ENCODE measurements at regions not wholly inside any gene's neighbourhood (a gene's known extent, or its start where the extent isn't known, plus 50 kb on each side); places are given as distances from the start of the nearest gene placed in this dataset.

DNA sequence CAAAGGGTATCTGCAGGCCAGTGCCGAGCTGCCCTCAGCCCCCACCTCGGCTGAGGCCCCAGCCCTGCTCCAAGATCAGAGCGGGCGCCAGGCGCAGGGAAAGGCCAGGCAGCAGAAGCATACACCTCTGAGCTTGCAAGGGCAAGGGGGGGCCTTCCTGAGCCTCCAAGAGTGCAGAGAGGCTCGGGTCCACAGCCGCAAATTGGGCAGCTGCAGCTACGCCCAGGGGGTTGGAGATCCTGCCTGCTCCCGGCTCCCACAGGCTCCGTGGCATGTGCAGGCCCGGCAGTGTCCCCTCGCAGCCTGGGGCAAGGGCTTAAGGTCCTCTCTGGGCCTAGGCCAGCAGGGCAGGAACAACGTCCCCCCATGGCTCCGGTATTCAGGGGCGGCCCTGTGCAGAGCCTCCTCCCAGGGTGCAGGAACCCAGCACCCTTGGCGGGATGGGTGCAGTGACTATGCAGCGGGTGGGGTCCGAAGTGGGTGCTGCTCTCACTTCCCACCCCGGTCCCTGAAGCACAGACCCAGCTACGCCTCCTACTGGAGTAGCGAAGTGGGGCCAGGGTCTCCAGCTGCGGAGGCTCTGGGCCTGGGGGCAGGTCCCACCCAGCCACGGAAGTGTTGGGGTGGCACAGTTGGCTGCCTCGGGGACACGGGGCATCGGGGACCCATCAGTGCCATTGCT lies 120.2 kb upstream of the TMEFF2 start:
- TF ChIP-seq, protein P1, sequence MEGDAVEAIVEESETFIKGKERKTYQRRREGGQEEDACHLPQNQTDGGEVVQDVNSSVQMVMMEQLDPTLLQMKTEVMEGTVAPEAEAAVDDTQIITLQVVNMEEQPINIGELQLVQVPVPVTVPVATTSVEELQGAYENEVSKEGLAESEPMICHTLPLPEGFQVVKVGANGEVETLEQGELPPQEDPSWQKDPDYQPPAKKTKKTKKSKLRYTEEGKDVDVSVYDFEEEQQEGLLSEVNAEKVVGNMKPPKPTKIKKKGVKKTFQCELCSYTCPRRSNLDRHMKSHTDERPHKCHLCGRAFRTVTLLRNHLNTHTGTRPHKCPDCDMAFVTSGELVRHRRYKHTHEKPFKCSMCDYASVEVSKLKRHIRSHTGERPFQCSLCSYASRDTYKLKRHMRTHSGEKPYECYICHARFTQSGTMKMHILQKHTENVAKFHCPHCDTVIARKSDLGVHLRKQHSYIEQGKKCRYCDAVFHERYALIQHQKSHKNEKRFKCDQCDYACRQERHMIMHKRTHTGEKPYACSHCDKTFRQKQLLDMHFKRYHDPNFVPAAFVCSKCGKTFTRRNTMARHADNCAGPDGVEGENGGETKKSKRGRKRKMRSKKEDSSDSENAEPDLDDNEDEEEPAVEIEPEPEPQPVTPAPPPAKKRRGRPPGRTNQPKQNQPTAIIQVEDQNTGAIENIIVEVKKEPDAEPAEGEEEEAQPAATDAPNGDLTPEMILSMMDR (IDR thresholded peaks at IDR 0.05 in 2 of 3, conservative IDR thresholded peaks at IDR 0.05 in 1 of 3; ENCODE audit: borderline replicate concordance in 1 of 3, insufficient read depth in 1 of 3, low read depth in 2 of 3, low read length in 2 of 3), result no peak
- TF ChIP-seq RAD21 (IDR thresholded peaks at IDR 0.05; ENCODE audit: low read depth), result no peak
- TF ChIP-seq EZH2 (IDR thresholded peaks at IDR 0.05), result no peak
- TF ChIP-seq POLR2A (IDR thresholded peaks at IDR 0.05; ENCODE audit: borderline replicate concordance, extremely low read depth, insufficient read depth, insufficient read length), result no peak
- no peak for TF ChIP-seq EZH2phosphoT487 (IDR thresholded peaks at IDR 0.05; ENCODE audit: borderline replicate concordance)
- TF ChIP-seq, protein P2, sequence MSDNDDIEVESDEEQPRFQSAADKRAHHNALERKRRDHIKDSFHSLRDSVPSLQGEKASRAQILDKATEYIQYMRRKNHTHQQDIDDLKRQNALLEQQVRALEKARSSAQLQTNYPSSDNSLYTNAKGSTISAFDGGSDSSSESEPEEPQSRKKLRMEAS (IDR thresholded peaks at IDR 0.05), result no peak
- no peak for TF ChIP-seq EGR1 (IDR thresholded peaks at IDR 0.05; ENCODE audit: low read depth)
- TF ChIP-seq SRF (IDR thresholded peaks at IDR 0.05; ENCODE audit: low read depth), result no peak
- no peak for TF ChIP-seq ZNF274 (IDR thresholded peaks at IDR 0.05; ENCODE audit: low read depth, low read length)
- no peak for TF ChIP-seq POLR2AphosphoS5 (IDR thresholded peaks at IDR 0.05; ENCODE audit: low read depth, low read length)

Measured in HCT116 (cell line).